Endodermal cell (in vitro differentiated cells): ENCODE measurements at regions not wholly inside any gene's neighbourhood (a gene's known extent, or its start where the extent isn't known, plus 50 kb on each side); places are given as distances from the start of the nearest gene placed in this dataset.

ENCODE experiments used
- DNase-seq: peaks from one replicate; pipeline ENCODE4 v3.0.0-alpha.2; 2017
- H3K27ac ChIP-seq: 2 replicates; pipeline ENCODE4 v1.5.1; 2013; ENCODE audit warnings: mild to moderate bottlenecking, low read depth, low read length, moderate library complexity
- H3K27me3 ChIP-seq: 2 replicates; pipeline ENCODE4 v1.6.1; 2013; ENCODE audit warnings: mild to moderate bottlenecking, low read length, moderate library complexity; ENCODE audit not compliant: insufficient read depth, control insufficient read depth, poor library complexity, severe bottlenecking
- H3K36me3 ChIP-seq: 2 replicates; pipeline ENCODE4 v1.7.0; 2013; ENCODE audit warnings: mild to moderate bottlenecking, low read length, moderate library complexity; ENCODE audit not compliant: control insufficient read depth, insufficient read depth
- H3K4me1 ChIP-seq: one replicate; pipeline ENCODE4 v1.7.0; 2013; ENCODE audit warnings: low read length; ENCODE audit not compliant: control insufficient read depth, insufficient read depth
- H3K4me3 ChIP-seq: 2 replicates; pipeline ENCODE4 v1.5.1; 2013; ENCODE audit warnings: mild to moderate bottlenecking, low read length, moderate library complexity
- H3K9ac ChIP-seq: 2 replicates; pipeline ENCODE4 v1.6.1; 2013; ENCODE audit warnings: mild to moderate bottlenecking, low read length, moderate library complexity; ENCODE audit not compliant: poor library complexity, severe bottlenecking; ENCODE audit errors: extremely low read depth
- H3K9me3 ChIP-seq: 2 replicates; pipeline ENCODE4 v1.6.1; 2013; ENCODE audit warnings: mild to moderate bottlenecking, low read length, moderate library complexity; ENCODE audit not compliant: control insufficient read depth
- H3K27ac Mint-ChIP-seq: 2 replicates; pipeline ENCODE4 v1.8.0; 2020; ENCODE audit warnings: mixed read lengths
- H3K27me3 Mint-ChIP-seq: 2 replicates; pipeline ENCODE4 v1.8.0; 2021; ENCODE audit warnings: mild to moderate bottlenecking, mixed read lengths; ENCODE audit not compliant: insufficient read depth
- H3K36me3 Mint-ChIP-seq: 2 replicates; pipeline ENCODE4 v1.8.0; 2020; ENCODE audit warnings: low read depth, mixed read lengths
- H3K4me1 Mint-ChIP-seq: 2 replicates; pipeline ENCODE4 v1.8.0; 2020; ENCODE audit warnings: mixed read lengths
- H3K4me3 Mint-ChIP-seq: 2 replicates; pipeline ENCODE4 v1.8.0; 2020; ENCODE audit warnings: mild to moderate bottlenecking, moderate library complexity, mixed read lengths
- H3K9me3 Mint-ChIP-seq: 2 replicates; pipeline ENCODE4 v1.8.0; 2020; ENCODE audit warnings: mild to moderate bottlenecking, mixed read lengths
- WGBS, 2 experiments: methylation state at CpG; one replicate each; pipeline versions ENCODE4 v1.1.5 to v1.1.7; 2013; ENCODE audit warnings: missing lambda C conversion rate in 2 of 2, mixed read lengths in 1 of 2; ENCODE audit not compliant: insufficient coverage in 1 of 2, insufficient read length in 1 of 2; 5-methylcytosine and 5-hydroxymethylcytosine counted together
- TF ChIP-seq, protein P1 (sequence below): fragments of 200-600 bp; sonication (generic); conservative IDR thresholded peaks from 2 replicates; pipeline ENCODE4 v1.5.0; 2021; ENCODE audit warnings: antibody characterized with exemption, mild to moderate bottlenecking

DNA sequence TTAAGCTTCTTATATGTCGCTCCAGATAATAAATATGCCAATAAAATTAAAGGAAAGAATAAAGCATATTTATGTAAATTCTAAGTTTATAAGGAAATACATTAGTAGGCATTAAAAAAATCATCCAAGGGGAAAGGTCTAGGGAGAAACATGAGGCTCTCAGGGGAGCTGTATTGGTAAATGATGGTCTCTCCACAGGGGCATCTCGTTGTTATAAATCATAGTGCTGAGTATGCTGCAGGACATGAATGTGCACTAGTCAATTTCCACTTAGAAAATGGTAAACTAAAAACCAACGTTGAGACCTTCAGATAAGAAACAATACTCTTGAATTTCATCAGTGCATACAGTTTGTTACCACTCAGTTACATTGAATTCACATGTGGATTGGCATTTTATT lies 194.0 kb upstream of the AHR start:
- no peaks in the 10 kb centered on the region for H3K9me3 Mint-ChIP-seq
- no peaks in the 10 kb centered on the region for H3K36me3 Mint-ChIP-seq
- no peaks in the 10 kb centered on the region for H3K4me1 ChIP-seq
- peaks cover 13% of the 10 kb centered on the region for H3K4me1 Mint-ChIP-seq
- no peaks in the 10 kb centered on the region for H3K27me3 Mint-ChIP-seq
- TF ChIP-seq, protein P1, sequence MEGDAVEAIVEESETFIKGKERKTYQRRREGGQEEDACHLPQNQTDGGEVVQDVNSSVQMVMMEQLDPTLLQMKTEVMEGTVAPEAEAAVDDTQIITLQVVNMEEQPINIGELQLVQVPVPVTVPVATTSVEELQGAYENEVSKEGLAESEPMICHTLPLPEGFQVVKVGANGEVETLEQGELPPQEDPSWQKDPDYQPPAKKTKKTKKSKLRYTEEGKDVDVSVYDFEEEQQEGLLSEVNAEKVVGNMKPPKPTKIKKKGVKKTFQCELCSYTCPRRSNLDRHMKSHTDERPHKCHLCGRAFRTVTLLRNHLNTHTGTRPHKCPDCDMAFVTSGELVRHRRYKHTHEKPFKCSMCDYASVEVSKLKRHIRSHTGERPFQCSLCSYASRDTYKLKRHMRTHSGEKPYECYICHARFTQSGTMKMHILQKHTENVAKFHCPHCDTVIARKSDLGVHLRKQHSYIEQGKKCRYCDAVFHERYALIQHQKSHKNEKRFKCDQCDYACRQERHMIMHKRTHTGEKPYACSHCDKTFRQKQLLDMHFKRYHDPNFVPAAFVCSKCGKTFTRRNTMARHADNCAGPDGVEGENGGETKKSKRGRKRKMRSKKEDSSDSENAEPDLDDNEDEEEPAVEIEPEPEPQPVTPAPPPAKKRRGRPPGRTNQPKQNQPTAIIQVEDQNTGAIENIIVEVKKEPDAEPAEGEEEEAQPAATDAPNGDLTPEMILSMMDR, result no peak
- no peak overlapping the region for H3K9ac ChIP-seq
- peaks cover 12% of the 10 kb centered on the region for H3K9me3 ChIP-seq
- 84 to 100% methylated on average over 1 to 2 of the region's 3 CpGs for WGBS, 2 experiments
- no peak overlapping the region for H3K4me3 ChIP-seq
- H3K36me3 ChIP-seq, result no peaks in the 10 kb centered on the region
- H3K4me3 Mint-ChIP-seq, result no peak overlapping the region
- DNase-seq, result no peak
- no peak overlapping the region for H3K27ac Mint-ChIP-seq
- H3K27me3 ChIP-seq, result no peaks in the 10 kb centered on the region
- no peak overlapping the region for H3K27ac ChIP-seq

DNA sequence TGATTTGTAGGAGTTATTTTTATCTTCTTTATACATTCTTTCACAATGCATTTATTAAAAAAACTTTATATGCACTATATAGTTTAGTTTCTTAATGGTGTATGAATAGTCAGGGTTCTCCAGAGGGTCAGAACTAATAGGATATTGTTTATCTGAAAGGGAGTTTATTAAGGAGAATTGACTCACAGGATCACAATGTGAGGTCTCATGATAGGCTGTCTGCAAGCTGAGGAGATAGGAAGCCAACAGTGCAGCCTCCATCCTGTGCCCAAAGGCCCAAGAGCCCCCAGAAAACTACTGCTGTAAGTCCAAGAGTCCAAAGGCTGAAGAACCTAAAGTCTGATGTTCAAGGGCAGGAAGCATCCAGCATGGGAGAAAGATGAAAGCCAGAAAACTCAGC lies 192.8 kb upstream of the AHR start:
- H3K4me1 ChIP-seq, result peaks cover under 1% of the 10 kb centered on the region
- no peak overlapping the region for H3K27ac ChIP-seq
- DNase-seq, result no peak
- no peak overlapping the region for H3K9ac ChIP-seq
- no peaks in the 10 kb centered on the region for H3K27me3 ChIP-seq
- no peak overlapping the region for H3K4me3 ChIP-seq
- peaks cover 12% of the 10 kb centered on the region for H3K9me3 ChIP-seq
- H3K36me3 Mint-ChIP-seq, result no peaks in the 10 kb centered on the region
- no peaks in the 10 kb centered on the region for H3K36me3 ChIP-seq
- H3K9me3 Mint-ChIP-seq, result no peaks in the 10 kb centered on the region
- H3K27me3 Mint-ChIP-seq, result no peaks in the 10 kb centered on the region
- TF ChIP-seq, protein P1, result no peak
- no peak overlapping the region for H3K4me3 Mint-ChIP-seq
- H3K27ac Mint-ChIP-seq, result no peak overlapping the region
- peaks cover 20% of the 10 kb centered on the region for H3K4me1 Mint-ChIP-seq

DNA sequence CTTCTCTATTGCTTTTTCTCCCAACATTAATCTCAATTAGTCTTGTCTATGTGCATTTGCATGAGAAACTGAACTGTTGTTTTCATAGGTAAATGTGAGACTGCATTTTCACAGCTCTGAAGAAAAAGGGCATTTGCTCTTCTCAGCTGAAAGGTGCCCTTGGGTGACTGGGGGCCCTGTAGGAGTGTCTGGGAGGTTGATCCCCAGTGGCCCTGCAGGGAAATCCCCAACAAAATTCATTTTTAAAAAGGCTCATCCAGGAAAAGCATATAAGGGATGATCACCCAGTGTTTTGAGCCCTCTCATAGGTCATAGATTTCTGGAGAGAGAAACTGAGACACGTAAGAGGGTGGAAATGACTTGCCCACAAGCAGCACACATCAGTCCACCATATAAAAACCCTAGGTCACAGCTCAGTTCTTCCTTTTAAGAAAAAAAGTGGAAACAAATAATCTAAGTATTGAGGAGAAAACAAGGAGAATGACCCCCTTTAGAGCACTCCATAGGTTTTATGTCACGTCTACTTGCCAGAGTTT lies 190.3 kb upstream of the AHR start:
- Mint-ChIP-seq H3K36me3 (no peaks in the 10 kb centered on the region), H3K27me3 (no peaks in the 10 kb centered on the region), H3K4me1 (peaks cover 28% of the 10 kb centered on the region), H3K27ac (no peak overlapping the region), H3K9me3 (no peaks in the 10 kb centered on the region), H3K4me3 (no peak overlapping the region)
- Histone ChIP-seq H3K27ac (no peak overlapping the region), H3K36me3 (no peaks in the 10 kb centered on the region), H3K9ac (no peak overlapping the region), H3K27me3 (no peaks in the 10 kb centered on the region), H3K4me3 (no peak overlapping the region), H3K9me3 (no peaks in the 10 kb centered on the region), H3K4me1 (peaks cover 5% of the 10 kb centered on the region)
- TF ChIP-seq, protein P1, result no peak
- DNase-seq, result no peak
- 85 to 100% methylated on average over 1 to 2 of the region's 2 CpGs for WGBS, 2 experiments
